Duodenal mucosa (tissue), 2 donors: ENCODE measurements at regions not wholly inside any gene's neighbourhood (a gene's known extent, or its start where the extent isn't known, plus 50 kb on each side); places are given as distances from the start of the nearest gene placed in this dataset.

Experiments
- H3K27ac ChIP-seq: one replicate; pipeline ENCODE4 v1.7.0; 2013; ENCODE audit warnings: low read depth, low read length
- H3K27me3 ChIP-seq, 2 donors: one replicate each; pipeline ENCODE4 v1.7.0; 2013; ENCODE audit warnings: low read length in 2 of 2, control low read depth in 1 of 2; ENCODE audit not compliant: insufficient read depth in 2 of 2, control insufficient read depth in 1 of 2
- H3K36me3 ChIP-seq, 2 donors: one replicate each; pipeline ENCODE4 v1.7.0; 2013; ENCODE audit warnings: low read length in 2 of 2, control low read depth in 1 of 2; ENCODE audit not compliant: insufficient read depth in 2 of 2, control insufficient read depth in 1 of 2
- H3K4me1 ChIP-seq, 2 donors: one replicate each; pipeline ENCODE4 v1.7.0; 2013; ENCODE audit warnings: low read length in 2 of 2, control low read depth in 1 of 2; ENCODE audit not compliant: insufficient read depth in 2 of 2, control insufficient read depth in 1 of 2
- H3K4me3 ChIP-seq, 2 donors: one replicate each; pipeline ENCODE4 v1.7.0; 2013; ENCODE audit warnings: low read length in 2 of 2, low read depth in 1 of 2
- H3K9ac ChIP-seq, 2 donors: one replicate each; pipeline ENCODE4 v1.7.0; 2013; ENCODE audit warnings: low read length in 2 of 2, low read depth in 1 of 2
- H3K9me3 ChIP-seq, 2 donors: one replicate each; pipeline ENCODE4 v1.7.0; 2013; ENCODE audit warnings: low read length in 2 of 2, control low read depth in 1 of 2; ENCODE audit not compliant: control insufficient read depth in 1 of 2

DNA sequence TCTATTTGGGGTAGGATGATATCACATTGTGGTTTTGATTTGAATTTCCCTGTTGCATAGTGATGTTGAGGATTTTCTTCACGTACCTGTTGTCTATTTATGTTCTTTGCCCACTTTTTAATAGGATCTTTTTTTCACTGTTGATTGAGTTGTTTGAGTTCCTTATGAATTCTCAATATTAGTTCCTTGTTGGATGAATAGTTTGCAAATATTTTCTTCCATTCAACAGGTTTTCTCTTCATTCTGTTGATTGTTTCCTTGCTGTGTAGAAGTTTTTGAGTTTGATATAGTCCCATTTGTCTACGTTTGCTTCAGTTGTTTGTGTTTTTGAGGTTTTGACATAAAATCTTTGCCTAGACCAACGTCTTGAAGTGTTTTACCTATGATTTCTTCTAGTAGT is 369.5 kb upstream of the CAMK1G start:
- H3K4me3 ChIP-seq = no peak overlapping the region

DNA sequence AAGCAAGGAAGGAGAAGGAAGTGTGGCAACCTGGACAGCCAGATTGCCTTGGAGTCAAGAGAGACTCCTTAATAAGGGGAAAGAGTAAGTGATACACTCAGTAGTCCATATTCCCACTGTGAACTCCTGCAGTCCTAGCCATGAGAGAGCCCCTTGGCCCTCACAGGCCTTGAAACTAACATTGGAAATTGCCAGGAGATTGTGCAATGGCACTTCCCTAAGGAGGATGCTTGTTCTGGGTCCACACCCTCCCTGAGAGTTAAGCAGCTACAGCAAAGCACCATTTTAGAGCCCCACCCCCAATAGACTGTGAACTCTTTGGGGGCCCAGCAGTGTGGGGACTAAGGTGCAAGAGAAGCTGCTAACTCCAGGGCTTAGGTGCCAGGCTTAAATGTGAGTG is 367.7 kb upstream of the CAMK1G start:
- H3K4me1 ChIP-seq = no peaks in the 10 kb centered on the region
- no peak overlapping the region for H3K9ac ChIP-seq
- H3K27ac ChIP-seq = no peak overlapping the region
- no peaks in the 10 kb centered on the region for H3K36me3 ChIP-seq
- no peak overlapping the region for H3K4me3 ChIP-seq
- no peaks in the 10 kb centered on the region for H3K9me3 ChIP-seq
- H3K27me3 ChIP-seq = peaks cover 3 to 7% of the 10 kb centered on the region in 2 donors

More for the DNA sequence above, 369.5 kb upstream of the CAMK1G start:
- no peaks in the 10 kb centered on the region for H3K9me3 ChIP-seq
- no peaks in the 10 kb centered on the region for H3K4me1 ChIP-seq
- no peak overlapping the region for H3K9ac ChIP-seq
- H3K36me3 ChIP-seq = no peaks in the 10 kb centered on the region
- no peak overlapping the region for H3K27ac ChIP-seq
- H3K27me3 ChIP-seq = peaks cover 7 to 13% of the 10 kb centered on the region in 2 donors

DNA sequence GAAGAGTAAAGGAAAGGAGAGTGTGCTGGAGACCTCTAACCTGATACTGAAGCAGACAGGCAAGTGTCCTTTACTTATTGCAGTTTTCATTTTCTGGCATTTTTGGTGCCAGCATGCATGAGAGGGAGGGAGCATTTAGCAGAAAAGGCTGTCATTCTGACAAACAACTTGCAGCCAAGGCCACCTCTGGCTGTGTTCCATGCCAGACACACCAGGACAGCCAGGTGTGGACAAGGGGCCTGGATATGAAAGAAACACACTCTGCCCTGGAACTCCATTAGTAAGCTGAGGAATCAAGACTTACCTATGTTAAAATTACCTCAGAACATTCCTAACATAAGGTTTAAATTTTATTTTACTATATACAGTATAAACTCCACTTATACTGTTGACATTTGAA is 365.4 kb upstream of the CAMK1G start:
- Histone ChIP-seq H3K4me3 (no peak overlapping the region), H3K36me3 (no peaks in the 10 kb centered on the region), H3K9ac (no peak overlapping the region), H3K9me3 (no peaks in the 10 kb centered on the region), H3K4me1 (no peaks in the 10 kb centered on the region), H3K27ac (no peak overlapping the region), H3K27me3 (no peaks in the 10 kb centered on the region)

DNA sequence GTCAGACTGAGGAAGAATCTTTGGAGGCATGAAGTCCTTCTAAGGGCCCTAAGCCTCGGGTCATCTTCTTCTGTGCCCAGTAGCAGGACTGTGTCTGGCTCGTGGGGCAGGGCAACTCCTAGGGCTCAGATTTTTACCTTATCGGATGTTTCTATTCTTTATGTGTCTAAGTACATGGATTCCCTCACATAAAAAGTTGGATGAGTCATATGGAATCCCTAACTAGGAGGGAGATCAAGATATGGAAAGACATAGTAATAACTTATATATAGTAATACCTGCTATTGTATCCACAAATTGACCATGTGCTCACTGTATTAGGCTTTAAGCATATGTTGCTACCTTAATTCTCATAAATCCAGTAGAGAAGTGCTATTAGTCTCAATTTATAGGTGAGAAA is 364.5 kb upstream of the CAMK1G start:
- Histone ChIP-seq H3K4me1 (no peaks in the 10 kb centered on the region), H3K9ac (no peak overlapping the region), H3K9me3 (no peaks in the 10 kb centered on the region), H3K36me3 (no peaks in the 10 kb centered on the region), H3K4me3 (no peak overlapping the region), H3K27me3 (no peaks in the 10 kb centered on the region), H3K27ac (no peak overlapping the region)

DNA sequence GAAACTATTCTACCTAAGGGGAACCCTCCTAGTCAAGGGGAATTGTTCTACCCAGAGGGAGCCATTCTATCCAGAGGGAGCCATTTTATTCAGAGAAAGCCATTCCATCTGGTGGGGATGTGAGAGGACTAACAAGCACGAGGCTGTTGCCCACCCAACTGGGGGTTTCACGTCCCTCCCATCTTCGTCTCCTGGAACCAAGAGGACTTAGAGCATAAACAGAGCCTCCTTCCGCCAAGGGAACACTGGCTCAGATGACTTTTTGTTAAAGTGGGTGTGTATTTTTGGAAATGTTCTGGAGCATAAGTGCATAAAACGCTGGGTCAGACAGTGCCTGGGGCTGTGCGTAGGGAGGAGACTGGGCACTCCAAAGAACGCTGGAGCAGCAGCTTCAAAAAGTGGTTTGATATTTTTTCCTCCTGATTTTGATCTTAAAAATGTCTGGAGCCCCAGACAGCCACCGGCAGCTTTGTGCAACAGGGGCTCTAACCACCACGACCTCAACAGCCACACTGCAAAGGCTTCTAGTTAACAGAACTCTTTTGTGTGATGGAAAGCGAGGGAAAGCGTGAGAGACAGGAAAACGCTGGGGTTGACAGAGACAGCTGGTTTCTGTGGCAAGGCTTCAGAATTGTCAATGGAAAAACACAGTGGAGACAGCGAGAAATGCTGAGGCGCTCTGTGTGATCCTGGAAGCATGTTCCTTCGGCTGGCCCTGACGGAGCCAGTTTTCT is 363.6 kb upstream of the CAMK1G start:
- H3K27ac ChIP-seq = no peak overlapping the region
- no peak overlapping the region for H3K4me3 ChIP-seq
- no peak overlapping the region for H3K9ac ChIP-seq
- H3K4me1 ChIP-seq = no peaks in the 10 kb centered on the region
- no peaks in the 10 kb centered on the region for H3K36me3 ChIP-seq
- no peaks in the 10 kb centered on the region for H3K9me3 ChIP-seq
- H3K27me3 ChIP-seq = no peaks in the 10 kb centered on the region

DNA sequence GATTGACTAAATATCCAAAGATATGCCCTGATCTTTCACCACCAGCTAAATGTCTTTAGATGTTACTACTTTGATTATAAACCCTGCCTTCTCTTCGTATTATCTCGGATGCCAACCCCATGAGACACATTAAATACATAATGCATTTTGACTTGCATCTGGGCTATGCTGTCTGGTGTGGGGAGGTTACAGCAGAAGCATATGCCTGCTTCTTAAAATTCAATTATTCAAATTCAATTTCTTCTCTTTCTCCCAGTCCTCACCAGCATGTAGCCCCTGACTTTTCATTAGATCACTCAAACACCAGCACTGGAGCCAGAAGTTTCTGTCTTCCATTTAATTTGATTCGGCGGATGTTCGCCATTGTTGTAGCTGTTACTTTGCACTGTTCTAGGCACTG is 360.7 kb upstream of the CAMK1G start:
- H3K27me3 ChIP-seq = no peaks in the 10 kb centered on the region
- no peaks in the 10 kb centered on the region for H3K4me1 ChIP-seq
- no peak overlapping the region for H3K27ac ChIP-seq
- no peaks in the 10 kb centered on the region for H3K9me3 ChIP-seq
- no peaks in the 10 kb centered on the region for H3K36me3 ChIP-seq
- no peak overlapping the region for H3K9ac ChIP-seq
- H3K4me3 ChIP-seq = no peak overlapping the region

- no peaks in the 10 kb centered on the region for H3K4me1 ChIP-seq
- no peak overlapping the region for H3K27ac ChIP-seq
- no peaks in the 10 kb centered on the region for H3K9me3 ChIP-seq
- H3K9ac ChIP-seq = no peak overlapping the region
- no peaks in the 10 kb centered on the region for H3K36me3 ChIP-seq
- no peak overlapping the region for H3K4me3 ChIP-seq
- H3K27me3 ChIP-seq = no peaks in the 10 kb centered on the region
Measured at GRCh38 chr1:209223791-209224190, 359.7 kb upstream of the CAMK1G start.

GRCh38 chr1:209224886-209225285 is 358.6 kb upstream of the CAMK1G start:
- Histone ChIP-seq H3K36me3 (no peaks in the 10 kb centered on the region), H3K27ac (no peak overlapping the region), H3K9ac (no peak overlapping the region), H3K4me3 (no peak overlapping the region), H3K4me1 (no peaks in the 10 kb centered on the region), H3K9me3 (no peaks in the 10 kb centered on the region), H3K27me3 (no peaks in the 10 kb centered on the region)

GRCh38 chr1:209227171-209227570 is 356.3 kb upstream of the CAMK1G start:
- Histone ChIP-seq H3K9ac (no peak overlapping the region), H3K27ac (no peak overlapping the region), H3K36me3 (no peaks in the 10 kb centered on the region), H3K4me1 (no peaks in the 10 kb centered on the region), H3K27me3 (no peaks in the 10 kb centered on the region), H3K4me3 (no peak overlapping the region), H3K9me3 (no peaks in the 10 kb centered on the region)

- Histone ChIP-seq H3K4me3 (no peak overlapping the region), H3K9me3 (no peaks in the 10 kb centered on the region), H3K9ac (no peak overlapping the region), H3K27me3 (no peaks in the 10 kb centered on the region), H3K4me1 (no peaks in the 10 kb centered on the region), H3K36me3 (no peaks in the 10 kb centered on the region), H3K27ac (no peak overlapping the region)
Measured at GRCh38 chr1:209227941-209228340, 355.6 kb upstream of the CAMK1G start.
